ENCODE measurements at regions not wholly inside any gene's neighbourhood (a gene's known extent, or its start where the extent isn't known, plus 50 kb on each side); places are given as distances from the start of the nearest gene placed in this dataset.

- TF ChIP-seq CEBPB (IDR thresholded peaks at IDR 0.05; ENCODE audit: low read depth), result no peak
- TF ChIP-seq FOSL1 (IDR thresholded peaks at IDR 0.05; ENCODE audit: low read depth), result no peak
- TF ChIP-seq ELF1 (IDR thresholded peaks at IDR 0.05; ENCODE audit: borderline replicate concordance, low read depth), result no peak
- TF ChIP-seq YY1 (IDR thresholded peaks at IDR 0.05; ENCODE audit: extremely low read depth, insufficient replicate concordance, low read depth, low read length), result no peak
- TF ChIP-seq ZBTB33 (IDR thresholded peaks at IDR 0.05; ENCODE audit: extremely low read depth, insufficient replicate concordance, low read length), result no peak
- no peak for TF ChIP-seq SIN3A (IDR thresholded peaks at IDR 0.05; ENCODE audit: low read depth)
- no peak for TF ChIP-seq SRF (IDR thresholded peaks at IDR 0.05; ENCODE audit: low read depth)
- TF ChIP-seq TCF7L2 (IDR thresholded peaks at IDR 0.05; ENCODE audit: borderline replicate concordance, extremely low read depth, insufficient read depth, insufficient read length), result no peak
- no peak for TF ChIP-seq CTCF (IDR thresholded peaks at IDR 0.05 in 2 of 3, conservative IDR thresholded peaks at IDR 0.05 in 1 of 3; ENCODE audit: borderline replicate concordance in 1 of 3, insufficient read depth in 1 of 3, low read depth in 2 of 3, low read length in 2 of 3)
- TF ChIP-seq POLR2A (IDR thresholded peaks at IDR 0.05; ENCODE audit: borderline replicate concordance, extremely low read depth, insufficient read depth, insufficient read length), result no peak
- no peak for TF ChIP-seq EZH2phosphoT487 (IDR thresholded peaks at IDR 0.05; ENCODE audit: borderline replicate concordance)
- no peak for TF ChIP-seq JUND (IDR thresholded peaks at IDR 0.05)
- TF ChIP-seq CBX3 (IDR thresholded peaks at IDR 0.05; ENCODE audit: low read depth), result no peak
- TF ChIP-seq MAX (IDR thresholded peaks at IDR 0.05), result no peak
- no peak for TF ChIP-seq RAD21 (IDR thresholded peaks at IDR 0.05; ENCODE audit: low read depth)
- no peak for TF ChIP-seq ZNF274 (IDR thresholded peaks at IDR 0.05; ENCODE audit: low read depth, low read length)
- H3K27ac ChIP-seq (ENCODE audit: low read depth, low read length), result no peak overlapping the region
- H2AFZ ChIP-seq (ENCODE audit: low read depth, low read length, poor library complexity, severe bottlenecking), result no peak overlapping the region
- RAD21 ChIA-PET (ENCODE audit: low non-redundant PET in 1 of 2, low total read pairs in 2 of 2, uncharacterized antibody in 2 of 2, unreplicated experiment in 2 of 2), result no interaction called here
- no peaks in the 10 kb centered on the region; a peak in 1 of 4 replicates for H3K4me1 ChIP-seq (ENCODE audit: control insufficient read depth in 1 of 2, insufficient read depth in 2 of 2, low read length in 2 of 2)
- H3K79me2 ChIP-seq (ENCODE audit: insufficient read depth, low read length), result no peaks in the 10 kb centered on the region
- H3K9ac ChIP-seq (ENCODE audit: low read length), result no peak overlapping the region
- POLR2A ChIA-PET, result no interaction called here
- H3K9me3 ChIP-seq (ENCODE audit: control insufficient read depth in 1 of 2, insufficient read depth in 1 of 2, low read depth in 1 of 2, low read length in 2 of 2), result 0 out of 4 replicates have a peak, but pooled peaks cover 4 to 5% of the 10 kb centered on the region in 2 experiments
- CTCF ChIA-PET, result no interaction called here
- H4K20me1 ChIP-seq (ENCODE audit: insufficient read depth), result no peaks in the 10 kb centered on the region
- DNase-seq (ENCODE audit: low read depth, low spot score) (no peak), ATAC-seq (no peak)
- no TSS peak for BruUV-seq (replicated peaks)
- no peak overlapping the region for H3K4me3 ChIP-seq (replicated peaks in 1 of 2; ENCODE audit: low read depth in 1 of 2, low read length in 2 of 2)
- no peaks in the 10 kb centered on the region for H3K9me2 ChIP-seq (ENCODE audit: insufficient read depth)
- intact Hi-C loops (cut with micrococcal nuclease), result no loop called here
- no peak overlapping the region for H3K4me2 ChIP-seq (ENCODE audit: low read length)
- no peaks in the 10 kb centered on the region for H3K36me3 ChIP-seq (ENCODE audit: control insufficient read depth in 1 of 2, insufficient read depth in 2 of 2, low read length in 2 of 2)
- H3K27me3 ChIP-seq (ENCODE audit: insufficient read depth, low read length), result no peaks in the 10 kb centered on the region
Measured at GRCh38 chr7:18341756-18342155, 153.8 kb upstream of the HDAC9 start.
